GM19452 (cell line): ENCODE measurements at regions not wholly inside any gene's neighbourhood (a gene's known extent, or its start where the extent isn't known, plus 50 kb on each side); places are given as distances from the start of the nearest gene placed in this dataset.

Experiments
- ATAC-seq: cut with Tn5 transposase; IDR thresholded peaks from one replicate; pipeline ENCODE4 v1.9.1; 2021; ENCODE audit not compliant: unreplicated experiment

DNA sequence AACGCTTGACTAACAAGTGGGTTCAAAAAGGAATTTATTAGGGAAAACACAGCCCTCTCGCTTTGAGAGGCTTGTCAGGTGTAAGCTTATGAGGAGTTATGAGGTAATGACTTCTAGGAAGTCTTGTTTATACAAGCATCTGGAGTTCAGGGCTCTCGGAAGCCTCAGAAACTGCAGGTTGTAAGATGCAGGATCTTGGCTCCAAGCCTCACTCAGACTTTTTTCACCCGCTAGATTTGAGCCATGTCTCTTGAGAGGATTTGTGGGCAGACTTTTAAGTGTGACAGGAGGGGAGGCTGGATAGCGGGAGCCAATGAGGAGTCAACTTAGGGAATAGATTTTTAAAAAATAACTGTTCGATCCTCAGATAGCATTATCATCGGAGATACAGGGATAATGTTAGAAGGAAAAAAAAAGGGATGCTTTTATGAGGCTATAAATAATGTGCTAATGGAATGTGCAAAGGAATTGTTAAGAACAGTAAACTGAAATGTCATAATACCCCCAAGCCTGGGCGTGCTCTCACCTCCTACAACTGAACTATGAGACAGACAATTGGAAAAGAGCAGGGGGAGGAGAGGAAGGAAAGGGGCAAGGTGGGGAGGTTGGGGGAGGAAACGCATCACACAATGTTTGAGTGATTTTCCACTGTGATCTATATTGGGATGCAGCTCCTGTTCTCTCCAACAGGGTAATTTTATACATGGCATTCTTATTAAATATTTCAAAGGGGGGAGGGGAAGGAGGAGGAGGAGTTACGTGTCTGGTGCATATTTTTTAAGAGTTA is 107.4 kb upstream of the ESRRG start:
- no peak for ATAC-seq

DNA sequence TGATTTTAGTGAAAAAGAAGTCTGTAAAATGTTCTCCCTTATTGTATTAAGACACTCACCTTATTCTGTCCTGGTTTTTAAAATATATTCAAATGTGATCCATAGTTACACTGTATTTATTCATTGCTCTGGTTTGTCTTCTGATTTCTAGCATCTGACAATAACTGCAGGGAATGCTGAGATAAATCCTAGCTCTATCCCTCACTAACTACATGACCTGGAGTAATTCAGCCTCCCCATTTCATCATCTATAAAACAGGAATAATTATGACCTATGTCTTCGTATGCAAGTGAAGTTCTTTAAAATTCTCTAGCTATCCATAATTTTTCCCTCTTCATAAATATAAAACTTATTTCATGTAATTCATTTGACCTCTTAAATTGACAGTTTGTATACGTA is 104.0 kb upstream of the ESRRG start:
- no peak for ATAC-seq

DNA sequence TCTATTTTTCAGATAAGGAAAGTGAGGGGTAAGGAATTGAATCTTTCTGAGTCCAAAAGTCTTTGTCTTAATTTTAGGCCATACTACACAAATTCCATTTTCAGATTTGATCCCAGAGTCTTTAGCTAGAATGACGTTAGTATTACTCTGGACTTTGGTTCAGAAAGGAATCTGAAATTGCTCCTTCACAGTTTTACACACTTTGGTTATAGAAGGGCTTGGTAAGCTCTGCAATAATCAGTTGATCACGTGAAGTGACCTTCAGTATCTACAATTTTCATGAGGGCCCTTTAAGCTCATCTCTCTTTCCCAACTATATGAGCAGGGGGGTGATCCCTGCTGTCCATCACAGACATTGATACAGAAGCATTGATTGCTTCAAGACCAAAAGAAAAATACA is 103.4 kb upstream of the ESRRG start:
- no peak for ATAC-seq

DNA sequence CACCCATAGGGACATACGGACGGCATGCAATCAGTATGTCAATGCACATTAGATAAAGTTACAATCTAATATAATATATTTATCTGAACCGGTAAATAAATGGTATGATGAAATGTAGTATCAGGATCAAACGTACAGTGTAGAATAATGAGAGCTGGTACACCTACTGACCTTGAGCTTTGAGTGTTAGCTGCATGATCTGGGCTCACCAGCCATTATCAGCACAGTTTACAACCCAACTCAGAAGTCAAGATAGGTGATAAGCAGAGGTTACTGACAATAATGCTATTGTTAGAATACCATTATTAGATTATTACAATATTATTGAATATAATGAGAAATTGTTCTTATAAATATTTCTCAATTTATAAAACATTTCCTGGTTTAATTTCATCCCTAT is 103.0 kb upstream of the ESRRG start:
- no peak for ATAC-seq

DNA sequence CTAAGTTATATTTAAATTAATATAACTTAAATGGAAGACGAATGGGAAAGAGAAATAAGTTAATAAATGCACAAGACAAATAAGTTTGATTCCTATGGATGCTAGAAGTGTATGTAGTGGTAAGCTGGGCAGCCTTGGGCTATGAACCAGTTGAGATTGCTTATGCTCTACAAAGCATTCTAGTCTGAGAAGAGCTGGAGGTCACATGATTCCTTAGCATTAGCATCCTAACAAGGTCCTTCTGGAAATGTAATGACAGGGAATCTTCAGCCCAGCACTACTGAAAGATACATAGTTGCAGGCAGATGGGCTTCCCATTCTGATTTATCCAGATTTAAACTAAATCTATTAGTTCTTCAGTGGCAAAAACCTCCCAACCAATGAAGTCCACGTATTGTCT is 102.3 kb upstream of the ESRRG start:
- no peak for ATAC-seq

DNA sequence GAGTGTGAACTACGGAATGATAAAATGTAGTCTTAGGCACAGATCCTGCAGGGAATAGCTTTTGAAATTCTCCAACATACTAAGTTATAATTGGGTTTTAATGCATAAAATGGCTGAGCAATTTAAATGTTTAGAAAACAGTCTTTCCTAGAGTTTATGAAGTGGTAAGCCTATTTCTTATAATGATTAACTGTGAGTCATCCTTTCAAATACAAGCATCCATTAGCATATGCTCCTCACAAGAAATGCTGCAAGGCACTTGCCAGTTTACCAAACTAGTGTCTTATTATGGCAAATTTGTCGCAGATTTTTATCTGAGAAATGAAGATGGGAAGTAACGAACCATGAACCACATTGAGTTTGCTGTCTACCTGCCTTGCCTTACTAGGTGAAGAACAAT is 101.3 kb upstream of the ESRRG start:
- ATAC-seq = no peak

DNA sequence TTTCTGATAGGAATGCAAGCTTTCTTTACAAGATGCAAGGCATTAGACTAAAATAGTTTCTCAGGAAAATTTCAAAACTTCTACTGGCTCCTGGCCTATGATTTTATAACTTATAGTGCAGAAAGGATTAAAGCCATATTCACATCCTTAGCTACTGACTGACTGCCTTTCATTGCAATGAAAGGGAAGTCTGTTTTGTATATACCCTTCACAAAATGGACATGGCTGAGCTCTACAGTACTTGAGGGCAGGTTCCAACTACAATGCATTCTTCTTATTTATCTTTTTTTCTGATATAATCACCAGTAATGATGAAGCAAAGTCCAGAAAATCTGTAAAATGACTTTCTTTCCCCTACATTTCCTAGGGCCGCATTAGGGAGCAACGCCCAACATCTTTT is 100.5 kb upstream of the ESRRG start:
- no peak for ATAC-seq

DNA sequence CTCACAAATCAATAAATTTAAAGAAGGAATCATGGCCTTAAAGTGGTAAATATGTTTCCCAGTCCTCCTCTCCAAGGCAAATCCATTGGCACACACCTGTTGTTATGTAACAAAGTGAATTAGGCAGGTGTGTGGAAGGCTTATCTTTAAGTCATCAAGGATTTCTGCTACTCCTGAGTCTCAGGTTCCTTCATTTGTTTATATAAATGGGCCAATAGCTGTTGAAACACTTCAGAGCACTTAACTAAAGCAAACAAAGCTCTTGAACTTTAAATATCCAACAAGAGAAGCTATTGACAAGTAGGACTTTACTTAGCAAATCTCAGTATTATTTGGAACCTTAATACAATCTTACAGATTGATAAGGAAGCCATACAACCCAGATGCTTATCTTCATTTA is 99.3 kb upstream of the ESRRG start:
- no peak for ATAC-seq

DNA sequence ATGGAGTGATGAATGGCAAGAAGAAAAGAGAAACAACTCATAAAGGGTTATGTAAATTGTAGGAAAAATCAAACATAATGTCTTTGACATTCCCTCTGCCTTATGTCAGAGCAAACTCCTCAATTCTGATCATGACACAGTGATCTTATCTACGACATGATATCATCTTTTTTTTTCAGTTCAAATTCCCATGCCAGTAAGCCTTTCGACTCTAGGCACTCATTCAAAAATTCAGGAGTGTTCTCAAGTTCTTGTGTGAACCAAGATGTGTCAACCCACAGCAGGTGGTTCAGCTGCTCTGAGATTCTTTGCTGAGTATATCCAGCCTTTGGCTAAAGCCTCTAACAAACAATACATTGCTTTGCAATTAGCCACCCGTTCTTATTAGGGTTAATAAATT is 97.1 kb upstream of the ESRRG start:
- ATAC-seq = no peak

DNA sequence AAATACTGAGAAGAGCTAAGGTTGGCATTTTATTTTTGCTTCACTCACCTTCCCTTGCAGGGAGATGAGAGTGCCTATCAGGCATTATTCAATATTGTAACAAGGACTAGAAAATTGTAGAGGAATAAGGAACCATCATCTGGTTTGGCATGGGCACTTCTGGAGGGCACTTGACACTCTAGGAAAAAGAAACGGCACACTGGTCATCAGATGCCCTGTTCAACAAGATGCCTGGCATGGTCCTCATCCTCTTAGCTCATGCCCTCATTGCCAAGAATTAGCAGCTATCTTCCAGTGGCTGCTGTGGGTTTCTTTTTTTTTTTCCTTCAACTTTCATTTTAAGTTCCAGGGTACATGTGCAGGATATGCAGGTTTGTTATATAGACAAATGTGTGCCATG is 95.1 kb upstream of the ESRRG start:
- ATAC-seq = no peak

DNA sequence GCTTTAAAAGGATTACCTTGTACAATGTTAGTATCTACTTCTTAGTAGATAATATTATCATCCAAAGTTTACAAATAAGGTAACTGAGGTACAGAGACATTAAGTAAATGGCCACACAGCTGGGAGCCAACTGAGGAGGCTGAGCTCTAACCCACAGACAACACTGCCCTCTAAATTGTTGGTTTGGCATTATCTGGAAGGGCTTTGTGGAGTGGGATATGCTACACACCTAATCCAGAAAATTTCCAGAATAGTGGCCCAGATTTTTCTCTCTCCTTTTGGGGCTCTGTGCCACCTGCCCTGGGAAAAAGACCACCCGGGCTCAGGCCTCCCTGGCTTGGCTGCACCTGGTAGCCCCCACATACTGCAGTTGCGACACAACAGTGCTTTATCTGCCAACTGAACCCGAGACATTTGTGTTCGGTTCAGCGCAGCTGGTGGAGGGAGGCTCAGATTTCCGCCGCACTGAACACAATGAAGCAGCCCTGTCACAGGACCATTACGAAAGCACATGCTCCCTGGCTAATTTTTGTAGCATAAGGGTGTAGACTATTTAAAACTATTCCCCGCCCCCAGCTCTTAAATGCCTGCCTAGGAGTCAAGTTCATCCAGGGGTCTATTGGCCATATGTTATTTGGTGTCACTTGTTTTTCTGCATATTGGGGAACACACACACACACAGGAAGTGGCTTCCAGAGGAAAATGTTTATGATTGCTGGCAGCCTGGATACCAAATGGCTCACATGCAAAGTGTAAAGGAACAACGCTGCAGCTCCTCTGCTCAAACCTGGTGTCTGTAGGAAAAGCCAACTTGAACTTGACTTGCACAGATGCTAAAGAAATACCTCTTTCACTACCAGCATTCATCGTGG is 92.3 kb upstream of the ESRRG start:
- ATAC-seq = no peak

DNA sequence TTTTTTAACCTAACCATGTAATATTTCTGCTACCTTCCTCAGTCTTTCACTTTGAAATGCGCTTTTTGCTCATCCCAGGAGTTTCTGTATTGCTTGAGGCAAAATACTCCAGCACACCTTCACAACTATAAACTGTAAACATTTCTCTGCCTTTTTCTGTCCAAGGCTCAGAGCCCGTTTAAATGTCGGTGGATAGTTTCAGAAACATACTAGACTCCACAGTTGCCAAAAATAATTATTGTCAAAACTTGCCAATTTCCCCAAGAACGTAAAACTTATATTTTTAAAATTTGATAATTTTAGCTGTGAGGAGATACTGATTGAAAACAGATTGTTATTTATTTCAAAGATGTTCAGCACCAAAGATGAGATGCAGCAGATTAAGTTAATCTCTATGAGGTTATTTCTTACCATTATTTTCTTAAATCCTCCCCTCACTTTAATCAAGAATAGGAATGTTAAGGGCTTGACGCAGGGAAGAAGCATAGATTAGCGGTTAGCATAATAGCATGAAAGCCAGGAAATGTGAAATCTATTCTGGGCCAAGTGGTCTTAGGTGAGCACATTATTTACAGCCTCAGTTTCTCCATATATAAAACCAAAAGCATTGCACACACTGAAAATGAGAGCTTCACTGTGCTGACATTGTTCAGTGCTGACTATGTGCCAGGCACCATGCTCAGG is 91.5 kb upstream of the ESRRG start:
- no peak for ATAC-seq

DNA sequence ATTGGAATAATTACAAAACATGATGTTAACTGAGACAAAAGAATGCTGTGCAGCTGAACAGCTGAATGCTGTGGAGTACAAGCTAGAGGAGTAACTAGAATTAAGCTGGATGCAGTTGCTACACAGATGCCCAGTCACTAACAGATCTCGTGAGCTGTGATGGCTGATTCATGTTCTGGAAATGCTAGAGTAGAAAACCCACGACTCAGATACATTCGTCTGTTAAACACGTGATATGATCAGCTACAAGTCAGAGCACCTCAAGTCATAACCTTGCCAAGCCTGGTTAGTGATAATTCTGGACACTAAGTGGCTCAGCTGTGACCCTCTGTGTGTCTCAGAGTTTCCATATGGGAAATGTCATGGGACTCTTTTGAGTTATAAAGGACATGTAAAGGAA is 89.7 kb upstream of the ESRRG start:
- ATAC-seq = no peak

DNA sequence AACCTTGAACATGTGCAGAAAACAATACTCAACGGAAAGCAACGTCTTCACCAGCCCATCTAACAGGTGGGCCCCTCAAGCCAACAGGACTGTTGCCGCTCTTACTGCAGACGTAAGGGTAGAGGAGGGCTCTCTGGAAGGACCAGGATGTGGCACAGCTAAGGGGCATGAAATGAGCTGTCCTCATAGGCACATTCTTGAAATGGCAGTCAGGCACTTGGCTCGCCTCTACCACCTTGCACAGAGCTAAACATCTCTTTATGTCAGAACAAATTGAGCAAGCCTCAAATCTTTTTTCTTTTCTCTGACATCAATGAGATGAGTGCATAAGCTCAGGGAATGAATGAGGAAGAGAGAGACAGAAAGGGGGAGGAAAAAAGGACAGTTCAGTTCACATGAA is 86.4 kb upstream of the ESRRG start:
- no peak for ATAC-seq

DNA sequence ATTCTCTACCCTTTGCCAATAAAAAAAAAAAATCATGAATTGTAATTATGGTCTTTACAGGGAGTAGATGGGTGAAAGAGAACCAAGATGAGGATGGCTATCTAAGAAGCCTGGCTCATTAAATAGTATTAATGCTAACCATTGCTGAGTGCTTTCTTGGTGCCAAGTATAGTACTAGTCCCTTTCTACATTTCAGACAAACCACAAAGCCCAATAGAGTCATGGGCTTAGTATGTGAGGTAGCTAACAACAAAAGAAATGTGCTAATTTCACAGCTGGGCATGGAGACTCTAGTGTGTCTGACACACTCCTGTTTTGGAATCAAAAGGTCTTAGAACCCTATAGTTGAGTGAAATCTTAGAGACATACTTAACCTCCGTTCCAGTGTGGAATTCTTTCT is 84.5 kb upstream of the ESRRG start:
- no peak for ATAC-seq

DNA sequence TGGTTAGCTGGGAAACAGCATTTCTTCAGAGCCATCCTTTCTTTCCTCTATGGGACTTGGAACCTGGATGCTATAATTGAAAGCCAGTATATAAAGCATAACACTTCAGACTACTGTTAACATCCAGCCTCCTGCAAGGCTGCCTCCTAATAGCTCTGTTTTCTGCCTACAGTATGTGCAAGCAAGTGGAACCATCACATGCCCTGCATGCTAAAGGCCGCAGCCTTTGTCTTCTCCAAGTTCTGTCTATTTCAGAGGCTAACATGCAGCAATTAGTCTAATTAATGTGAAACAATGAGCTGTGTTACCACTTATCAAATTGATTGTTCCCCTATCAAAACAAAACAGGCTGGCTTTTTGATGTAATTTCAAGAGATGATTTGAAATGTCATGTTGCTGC is 82.7 kb upstream of the ESRRG start:
- ATAC-seq = no peak

DNA sequence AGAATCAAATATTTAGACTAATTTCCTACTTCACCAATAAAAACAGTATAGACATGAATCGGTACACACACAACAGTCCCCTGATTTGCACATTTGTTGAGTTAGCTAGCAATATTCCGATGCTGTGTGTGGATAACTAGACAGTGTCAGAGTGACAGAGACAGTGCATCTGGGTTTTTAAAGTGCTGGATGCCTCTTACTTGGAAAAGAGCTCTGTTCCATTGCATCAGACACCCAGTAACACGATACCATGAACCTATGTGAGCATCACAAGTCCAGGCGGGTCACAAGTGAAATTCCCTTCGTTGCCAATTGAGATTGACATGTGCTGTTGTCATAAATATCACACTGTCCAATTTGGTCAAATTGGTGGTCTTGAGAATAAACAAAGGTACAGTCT is 82.0 kb upstream of the ESRRG start:
- ATAC-seq = no peak

DNA sequence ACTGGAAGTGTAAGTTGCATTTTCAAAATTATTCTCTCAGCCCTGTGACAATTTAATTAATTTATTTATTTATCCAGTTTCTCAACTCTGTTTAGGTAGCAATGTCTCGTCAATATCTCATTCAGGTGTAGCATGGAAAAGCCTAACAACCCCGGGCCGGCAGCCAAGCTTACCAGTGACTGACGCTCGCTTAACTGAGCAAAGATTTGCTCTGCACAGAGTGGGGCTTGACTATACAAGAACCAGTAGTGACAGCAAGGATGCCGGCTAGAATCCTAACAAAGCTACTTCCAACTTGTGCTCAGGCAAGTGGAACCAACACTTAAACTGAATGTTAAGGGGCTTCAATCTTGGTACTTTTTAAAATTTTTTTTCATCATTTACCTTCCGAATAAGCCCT is 80.9 kb upstream of the ESRRG start:
- ATAC-seq = no peak

DNA sequence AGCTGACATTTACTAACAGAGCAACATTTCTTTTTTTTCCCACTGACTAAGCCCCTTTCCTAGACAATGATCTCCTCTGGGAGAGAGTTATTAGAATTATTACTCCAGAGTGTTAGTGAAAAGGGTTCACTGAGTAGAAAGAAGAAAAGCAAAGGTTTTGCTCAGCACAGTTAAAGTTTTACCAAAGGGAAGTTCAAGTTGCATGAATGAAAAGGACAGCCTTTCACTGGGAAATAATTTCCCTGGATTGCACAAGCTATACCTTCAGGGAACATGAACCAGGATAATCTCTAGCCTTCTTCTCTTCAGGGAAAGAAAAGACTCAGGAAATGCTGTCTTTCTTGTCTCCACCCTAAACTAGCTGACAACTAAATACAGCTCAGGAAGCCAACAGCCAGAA is 71.4 kb upstream of the ESRRG start:
- no peak for ATAC-seq

DNA sequence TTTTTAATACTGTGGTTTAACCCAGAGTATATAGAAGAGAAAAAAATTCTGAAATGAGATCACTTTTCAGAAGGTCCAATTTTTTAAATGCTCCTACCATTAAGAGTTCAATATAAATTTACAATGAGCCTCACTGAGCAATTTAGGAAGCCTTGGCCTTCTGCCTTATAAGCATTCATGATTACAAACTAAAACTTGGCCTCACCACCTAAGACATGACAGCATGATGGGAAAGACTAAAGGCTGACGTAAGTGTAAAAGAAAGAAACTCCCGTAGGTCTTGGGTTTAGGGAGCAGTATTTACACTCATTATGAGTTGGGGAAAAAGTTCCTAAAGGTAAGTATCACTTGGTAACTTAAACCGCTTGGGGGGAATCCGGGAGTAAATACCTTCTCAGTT is 70.7 kb upstream of the ESRRG start:
- ATAC-seq = no peak

DNA sequence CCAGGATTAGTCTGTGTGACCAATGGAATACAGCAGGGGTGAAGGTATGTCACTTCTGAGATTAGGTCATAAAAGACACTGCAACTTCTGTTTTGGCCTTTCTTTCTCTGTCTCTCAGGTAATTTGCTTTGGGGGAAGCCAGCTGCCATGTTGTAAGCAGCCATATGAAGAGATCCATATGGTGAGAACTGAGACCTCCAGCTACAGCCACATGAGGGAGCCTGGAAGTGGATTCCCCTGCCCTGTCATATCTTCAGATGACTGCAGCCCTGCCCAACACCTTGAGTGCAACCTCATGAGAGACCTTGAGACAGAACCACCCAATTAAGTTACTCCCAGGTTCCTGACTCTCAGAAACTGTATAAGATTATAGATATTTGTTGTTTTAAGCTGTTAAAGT is 70.1 kb upstream of the ESRRG start:
- ATAC-seq = no peak

DNA sequence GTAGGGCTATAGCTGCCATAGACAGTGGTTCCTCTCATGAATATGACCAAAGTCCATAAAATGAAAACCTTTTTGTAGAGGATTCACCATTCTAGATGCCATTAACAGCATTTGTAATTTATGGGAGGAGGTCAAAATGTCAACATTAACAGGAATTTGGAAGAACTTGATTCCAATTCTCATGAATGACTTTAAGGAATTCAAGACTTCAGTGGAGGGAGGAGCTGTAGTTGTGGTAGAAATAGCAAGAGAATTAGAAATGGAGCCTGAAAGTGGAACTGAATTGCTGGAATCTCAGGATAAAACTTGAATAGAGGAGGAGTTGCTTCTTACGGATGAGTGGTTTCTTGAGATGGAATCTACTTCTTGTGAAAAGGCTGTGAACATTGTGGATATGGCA is 65.4 kb upstream of the ESRRG start:
- no peak for ATAC-seq
